ENCODE measurements at regions not wholly inside any gene's neighbourhood (a gene's known extent, or its start where the extent isn't known, plus 50 kb on each side); places are given as distances from the start of the nearest gene placed in this dataset.

DNA sequence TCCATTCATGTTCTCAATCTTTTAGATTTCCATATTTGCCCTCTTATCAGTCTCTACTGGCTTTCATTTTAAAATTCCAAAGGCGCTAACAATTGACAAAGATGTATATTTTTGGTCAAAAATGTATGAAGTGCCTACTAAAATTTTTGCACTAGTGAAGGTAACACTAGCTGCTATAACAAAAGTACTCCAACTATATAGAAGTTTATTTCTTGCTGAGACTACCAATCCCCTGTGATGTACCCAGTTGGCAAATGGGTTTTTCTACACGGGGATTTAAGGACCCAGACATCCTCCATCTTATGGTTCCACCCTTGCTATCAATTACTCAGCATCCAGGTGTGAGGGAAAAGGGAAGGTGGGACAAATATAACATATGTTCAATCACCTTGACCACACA, 75.3 kb upstream of the TSPAN8 start:
- H3K27ac ChIP-seq = no peak overlapping the region
- DNase-seq = no peak
- H3K36me3 ChIP-seq = no peaks in the 10 kb centered on the region
- H3K4me1 ChIP-seq = no peaks in the 10 kb centered on the region
- TF ChIP-seq CTCF (IDR thresholded peaks at IDR 0.05) (no peak), POLR2A (IDR thresholded peaks at IDR 0.05) (no peak)
- no peak overlapping the region for H3K4me3 ChIP-seq
- H3K27me3 ChIP-seq = no peaks in the 10 kb centered on the region
- H3K9me3 ChIP-seq = no peaks in the 10 kb centered on the region

DNA sequence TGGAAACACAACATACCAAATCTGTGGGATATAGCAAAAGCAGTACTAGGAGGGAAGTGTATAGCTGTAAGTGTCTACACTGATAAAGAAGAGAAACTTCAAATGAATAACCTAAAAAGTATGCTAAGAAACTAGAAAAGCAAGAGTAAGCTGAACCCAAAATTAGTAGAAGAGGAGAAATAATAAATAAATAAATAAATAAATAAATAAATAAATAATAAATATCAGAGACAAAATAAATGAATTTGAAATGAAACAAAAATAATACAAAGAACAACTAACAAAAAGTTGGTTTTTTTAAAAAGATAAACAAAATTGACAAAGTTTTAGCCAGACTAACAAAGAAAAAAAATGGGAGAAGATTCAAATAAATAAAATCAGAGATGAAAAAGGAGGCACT, 72.7 kb upstream of the TSPAN8 start:
- Histone ChIP-seq H3K4me1 (no peaks in the 10 kb centered on the region), H3K9me3 (no peaks in the 10 kb centered on the region), H3K27ac (no peak overlapping the region), H3K27me3 (no peaks in the 10 kb centered on the region), H3K36me3 (no peaks in the 10 kb centered on the region), H3K4me3 (no peak overlapping the region)
- no peak for DNase-seq
- no peak for TF ChIP-seq CTCF (IDR thresholded peaks at IDR 0.05)
- no peak for TF ChIP-seq POLR2A (IDR thresholded peaks at IDR 0.05)

GRCh38 chr12:71223139-71223538, 65.3 kb upstream of the TSPAN8 start:
- no peaks in the 10 kb centered on the region for H3K9me3 ChIP-seq
- H3K4me3 ChIP-seq = no peak overlapping the region
- H3K4me1 ChIP-seq = no peaks in the 10 kb centered on the region
- no peak overlapping the region for H3K27ac ChIP-seq
- TF ChIP-seq CTCF (IDR thresholded peaks at IDR 0.05) (no peak), POLR2A (IDR thresholded peaks at IDR 0.05) (no peak)
- no peaks in the 10 kb centered on the region for H3K36me3 ChIP-seq
- no peak for DNase-seq
- H3K27me3 ChIP-seq = no peaks in the 10 kb centered on the region

DNA sequence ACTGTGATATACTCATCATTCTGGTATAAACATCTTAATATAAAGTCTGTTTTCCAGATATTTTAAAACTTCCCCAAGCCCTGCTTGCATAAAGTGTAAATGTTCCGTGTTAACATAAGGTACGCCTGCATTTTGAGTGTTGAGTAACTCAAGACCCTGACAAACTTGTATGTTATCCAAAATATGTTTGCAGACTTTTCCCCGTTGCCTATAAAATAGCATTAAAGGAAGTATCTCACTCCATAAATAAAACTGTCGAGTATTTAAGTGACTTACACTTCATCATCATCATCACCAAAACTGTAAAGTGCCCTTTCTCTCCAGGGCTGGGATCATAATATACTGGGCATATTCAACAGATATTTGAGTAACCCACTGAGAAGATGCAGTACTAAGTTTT, 64.6 kb upstream of the TSPAN8 start:
- H3K4me3 ChIP-seq = no peak overlapping the region
- no peaks in the 10 kb centered on the region for H3K27me3 ChIP-seq
- no peak for TF ChIP-seq CTCF (IDR thresholded peaks at IDR 0.05)
- H3K9me3 ChIP-seq = no peaks in the 10 kb centered on the region
- no peak overlapping the region for H3K27ac ChIP-seq
- H3K36me3 ChIP-seq = no peaks in the 10 kb centered on the region
- DNase-seq = no peak
- no peaks in the 10 kb centered on the region for H3K4me1 ChIP-seq

- H3K9me3 ChIP-seq = no peaks in the 10 kb centered on the region
- TF ChIP-seq CTCF (IDR thresholded peaks at IDR 0.05) = no peak
- TF ChIP-seq POLR2A (IDR thresholded peaks at IDR 0.05) = no peak
- DNase-seq = no peak
These were observed 62.5 kb upstream of the TSPAN8 start for GRCh38 chr12:71220260-71220659.

DNA sequence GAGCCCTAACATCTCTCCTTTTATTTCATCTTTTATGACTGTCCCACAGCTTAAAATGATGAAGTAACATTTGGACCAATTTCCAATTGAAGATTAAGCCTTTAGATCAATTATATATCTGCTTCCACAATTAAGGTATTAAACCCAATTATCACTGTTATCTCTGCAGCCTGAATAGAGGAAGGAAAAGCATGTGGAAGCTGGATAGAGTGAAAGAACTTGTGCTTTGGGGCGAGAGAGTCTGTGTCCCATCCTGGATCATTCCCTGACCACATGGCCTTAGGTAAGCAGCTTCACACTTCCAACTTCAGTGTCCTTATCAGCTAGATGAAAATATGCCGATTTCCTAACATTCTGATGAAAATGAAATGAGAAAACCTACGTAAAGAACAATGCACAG, 61.4 kb upstream of the TSPAN8 start:
- H3K36me3 ChIP-seq = no peaks in the 10 kb centered on the region

More at GRCh38 chr12:71220260-71220659, 62.5 kb upstream of the TSPAN8 start:
- Histone ChIP-seq H3K27ac (no peak overlapping the region), H3K27me3 (no peaks in the 10 kb centered on the region), H3K4me1 (peaks cover 0 to 3% (median 0%) of the 10 kb centered on the region in 4 donors), H3K4me3 (no peak overlapping the region), H3K36me3 (no peaks in the 10 kb centered on the region)

More for the DNA sequence above, 61.4 kb upstream of the TSPAN8 start:
- Histone ChIP-seq H3K9me3 (no peaks in the 10 kb centered on the region), H3K4me1 (peaks cover 0 to 7% (median 0%) of the 10 kb centered on the region in 4 donors), H3K27me3 (no peaks in the 10 kb centered on the region), H3K4me3 (no peak overlapping the region), H3K27ac (no peak overlapping the region)
- no peak for DNase-seq
- TF ChIP-seq POLR2A (IDR thresholded peaks at IDR 0.05) = no peak

Data from Peyer's patch (tissue), 4 donors.